ENCODE measurements at regions not wholly inside any gene's neighbourhood (a gene's known extent, or its start where the extent isn't known, plus 50 kb on each side); places are given as distances from the start of the nearest gene placed in this dataset.
"Not testable (repeated sequence)": the region's sequence is repeated elsewhere in the genome, so short reads cannot be mapped to it uniquely, and the experiment has no call there.

DNA sequence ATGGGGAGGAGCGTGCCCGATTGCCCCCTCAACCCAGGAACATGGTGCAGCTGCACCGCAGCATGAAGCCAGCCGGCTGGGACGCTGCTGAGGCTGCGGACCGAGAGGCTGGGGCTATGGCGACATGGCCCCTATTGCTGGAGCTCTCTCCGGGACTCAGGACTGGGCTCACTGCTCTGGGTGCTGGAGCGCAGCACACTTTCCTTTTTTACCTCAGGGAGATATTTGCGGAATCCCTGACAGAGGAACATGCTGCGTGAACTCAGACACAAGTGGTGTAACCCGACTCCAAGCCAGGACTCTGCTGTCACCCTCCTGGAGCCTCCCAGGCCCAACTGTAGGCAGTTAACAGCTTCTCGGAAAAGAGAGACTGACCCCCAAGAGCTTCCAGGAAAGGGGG, 137.2 kb upstream of the NBPF9 start:
- H3K4me3 ChIP-seq; H3K27me3 ChIP-seq; H3K36me3 ChIP-seq; intact Hi-C loops (cut with DNase I; ENCODE audit: low total_unique reads); H3K27ac ChIP-seq; DNase-seq (ENCODE audit: low spot score in 2 of 2); H3K9me3 ChIP-seq; H3K4me1 ChIP-seq: not testable (repeated sequence)

- H3K4me1 ChIP-seq; H3K36me3 ChIP-seq; H3K9me3 ChIP-seq; intact Hi-C loops (cut with DNase I; ENCODE audit: low total_unique reads); DNase-seq (ENCODE audit: low spot score in 2 of 2); H3K27ac ChIP-seq; H3K27me3 ChIP-seq; H3K4me3 ChIP-seq: not testable (repeated sequence)
Measured at GRCh38 chr1:149241272-149241671, 137.9 kb upstream of the NBPF9 start.

DNA sequence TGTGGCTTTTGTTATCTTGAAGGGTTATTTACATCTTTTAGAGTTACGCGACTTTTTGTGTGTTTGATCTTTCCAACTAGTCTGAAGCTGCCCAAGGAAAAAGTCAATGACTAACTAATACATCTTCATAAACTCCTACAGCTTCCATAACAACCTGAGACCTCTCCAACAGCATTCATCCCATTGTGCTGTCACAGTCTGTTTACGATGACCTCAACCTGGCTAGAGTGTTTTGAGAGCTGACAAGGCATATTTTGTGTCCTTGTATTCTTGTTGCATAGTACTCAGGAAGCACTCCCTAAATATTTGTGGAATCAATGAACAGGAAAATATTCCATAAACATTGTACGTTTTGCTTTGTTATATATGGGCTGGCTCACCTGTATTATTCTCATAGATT, 140.2 kb upstream of the NBPF9 start:
- H3K27me3 ChIP-seq; H3K9me3 ChIP-seq; H3K36me3 ChIP-seq; DNase-seq (ENCODE audit: low spot score in 2 of 2); intact Hi-C loops (cut with DNase I; ENCODE audit: low total_unique reads); H3K27ac ChIP-seq; H3K4me1 ChIP-seq; H3K4me3 ChIP-seq: not testable (repeated sequence)

DNA sequence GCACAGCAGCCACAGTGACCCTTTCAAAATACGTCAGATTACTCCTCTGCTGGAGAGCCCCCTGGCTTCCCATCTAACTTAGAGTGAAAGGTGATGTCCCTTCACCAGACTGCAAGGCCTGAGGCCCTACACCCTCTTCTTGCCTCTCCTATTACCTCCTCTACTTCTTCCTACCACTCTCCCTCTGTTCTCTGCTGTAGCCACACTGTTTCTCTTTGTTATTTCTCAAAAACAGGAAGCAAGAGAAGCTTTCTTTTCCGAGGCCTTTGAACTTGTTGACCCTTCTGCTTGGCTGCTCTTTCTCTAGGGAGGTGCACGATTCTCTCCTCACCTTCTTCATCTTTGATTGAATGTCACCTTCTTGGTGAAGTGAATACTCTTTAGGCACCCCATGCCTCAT, 141.3 kb upstream of the NBPF9 start:
- H3K27me3 ChIP-seq; H3K27ac ChIP-seq; H3K9me3 ChIP-seq; H3K36me3 ChIP-seq; intact Hi-C loops (cut with DNase I; ENCODE audit: low total_unique reads); H3K4me1 ChIP-seq; DNase-seq (ENCODE audit: low spot score in 2 of 2); H3K4me3 ChIP-seq: not testable (repeated sequence)

DNA sequence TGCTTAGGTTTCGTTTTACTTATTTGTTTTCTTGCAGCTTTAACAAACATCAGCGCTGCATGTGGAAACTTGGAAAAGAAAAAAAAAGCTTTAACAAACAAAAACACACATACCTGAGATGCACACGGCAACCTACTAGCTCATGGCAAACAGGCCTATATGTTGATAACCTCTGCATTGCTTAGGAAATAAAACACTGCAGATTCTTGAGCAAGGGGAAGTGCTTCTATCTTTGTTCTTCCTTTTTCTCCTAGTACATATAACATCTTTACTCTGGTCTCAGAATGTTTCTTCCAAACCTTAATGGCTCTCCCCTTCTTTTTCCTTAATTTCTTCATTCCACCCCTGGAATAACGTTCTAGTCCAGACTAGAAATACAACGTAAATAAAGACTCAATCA, 142.9 kb upstream of the NBPF9 start:
- intact Hi-C loops (cut with DNase I; ENCODE audit: low total_unique reads); H3K27ac ChIP-seq; H3K27me3 ChIP-seq; H3K4me1 ChIP-seq; DNase-seq (ENCODE audit: low spot score in 2 of 2); H3K4me3 ChIP-seq; H3K9me3 ChIP-seq; H3K36me3 ChIP-seq: not testable (repeated sequence)

DNA sequence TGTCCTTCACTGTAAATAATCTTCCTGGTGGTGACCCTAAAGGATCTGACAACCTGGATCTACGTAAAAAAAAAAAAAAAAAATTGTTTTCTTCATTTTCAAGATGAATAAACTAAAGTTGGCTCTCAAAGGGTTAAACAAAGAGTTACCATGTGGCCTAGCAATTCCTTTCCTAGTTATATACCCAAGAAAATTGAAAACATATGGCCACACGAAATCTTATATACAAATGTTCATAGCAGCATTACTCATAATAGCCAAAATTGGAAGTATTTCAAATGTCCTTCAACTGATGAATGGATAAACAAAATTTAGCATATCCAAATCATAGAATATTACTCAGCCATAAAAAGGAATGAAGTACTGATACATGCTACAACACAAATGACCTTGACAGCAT, 145.3 kb upstream of the NBPF9 start:
- DNase-seq (ENCODE audit: low spot score in 2 of 2); H3K27me3 ChIP-seq; H3K9me3 ChIP-seq; H3K4me1 ChIP-seq; H3K27ac ChIP-seq; H3K36me3 ChIP-seq; H3K4me3 ChIP-seq; intact Hi-C loops (cut with DNase I; ENCODE audit: low total_unique reads): not testable (repeated sequence)

GRCh38 chr1:149249850-149250467, 146.6 kb upstream of the NBPF9 start:
- H3K9me3 ChIP-seq; H3K27ac ChIP-seq; H3K27me3 ChIP-seq; H3K36me3 ChIP-seq; H3K4me3 ChIP-seq; H3K4me1 ChIP-seq; intact Hi-C loops (cut with DNase I; ENCODE audit: low total_unique reads); DNase-seq (ENCODE audit: low spot score in 2 of 2): not testable (repeated sequence)

GRCh38 chr1:149254894-149255847, 151.8 kb upstream of the NBPF9 start:
- H3K27ac ChIP-seq; H3K4me1 ChIP-seq; H3K4me3 ChIP-seq; DNase-seq (ENCODE audit: low spot score in 2 of 2); intact Hi-C loops (cut with DNase I; ENCODE audit: low total_unique reads); H3K9me3 ChIP-seq; H3K27me3 ChIP-seq; H3K36me3 ChIP-seq: not testable (repeated sequence)

DNA sequence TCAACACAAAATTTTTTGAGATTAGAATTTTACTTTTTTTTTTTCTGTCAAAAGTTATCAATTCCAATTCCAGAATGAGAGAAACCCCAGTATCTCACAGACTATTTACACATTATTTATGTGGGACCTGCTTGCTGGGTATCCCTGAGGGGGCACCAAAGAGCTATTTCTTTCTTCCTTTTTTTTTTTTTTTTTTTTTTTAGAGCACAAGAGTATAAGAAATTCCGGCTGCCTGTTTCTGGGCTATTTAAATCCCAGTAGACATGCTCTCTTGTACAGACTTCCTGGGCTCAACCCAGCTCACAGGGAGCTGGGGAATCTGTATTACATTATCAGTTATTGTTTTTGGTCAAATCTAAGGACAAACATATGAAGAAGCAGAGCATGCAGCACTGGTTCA, 156.9 kb upstream of the NBPF9 start:
- H3K4me3 ChIP-seq; DNase-seq (ENCODE audit: low spot score in 2 of 2); H3K27ac ChIP-seq; H3K36me3 ChIP-seq; intact Hi-C loops (cut with DNase I; ENCODE audit: low total_unique reads); H3K9me3 ChIP-seq; H3K4me1 ChIP-seq; H3K27me3 ChIP-seq: not testable (repeated sequence)

DNA sequence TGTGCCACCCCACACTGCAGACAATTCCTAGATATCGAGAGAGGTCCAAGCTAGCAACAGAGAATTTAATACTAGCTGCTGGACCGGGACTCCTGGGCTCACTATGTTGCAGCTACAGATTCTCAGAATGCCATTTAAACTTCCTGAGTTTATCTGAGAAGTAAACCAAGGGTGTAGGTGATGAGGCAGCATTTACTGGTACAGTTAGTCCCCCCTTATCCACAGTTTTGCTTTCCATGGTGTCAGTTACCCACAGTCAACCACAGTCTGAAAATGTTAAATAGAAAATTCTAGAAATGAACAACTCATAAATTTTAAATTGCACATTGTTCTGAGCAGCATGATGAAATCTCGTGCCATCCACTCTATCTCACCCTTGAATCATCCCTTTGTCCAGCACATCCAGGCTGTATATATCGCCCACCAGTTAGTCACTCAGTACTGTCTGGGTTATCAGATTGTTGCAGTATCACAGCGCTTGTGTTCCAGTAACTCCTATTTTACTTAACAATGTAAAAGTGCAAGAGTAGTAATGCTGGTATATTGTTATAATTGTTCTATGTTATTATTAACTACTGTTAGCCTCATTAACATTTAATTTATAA, 157.5 kb upstream of the NBPF9 start:
- DNase-seq (ENCODE audit: low spot score in 2 of 2); H3K27ac ChIP-seq; H3K27me3 ChIP-seq; H3K4me1 ChIP-seq; H3K4me3 ChIP-seq; H3K9me3 ChIP-seq; intact Hi-C loops (cut with DNase I; ENCODE audit: low total_unique reads); H3K36me3 ChIP-seq: not testable (repeated sequence)

DNA sequence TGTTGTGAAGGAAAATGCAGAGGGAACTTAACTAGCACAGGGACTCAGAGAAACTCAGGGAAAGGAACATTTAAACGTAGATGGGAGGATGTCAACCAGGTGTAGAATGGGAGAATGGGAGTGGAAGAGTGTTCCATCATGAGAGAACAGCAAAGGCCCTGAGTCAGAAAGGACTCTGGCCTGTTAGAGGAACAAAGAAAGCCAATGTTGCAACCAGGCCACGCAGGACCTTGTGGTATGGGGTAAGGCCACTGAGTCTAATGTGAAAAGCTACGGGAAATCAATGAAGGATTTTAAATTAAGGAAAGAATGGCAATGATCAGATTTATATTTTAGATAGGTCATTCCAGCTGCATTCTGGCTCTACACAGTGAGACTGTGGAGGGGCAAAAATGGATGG, 163.9 kb upstream of the NBPF9 start:
- H3K4me3 ChIP-seq; H3K27me3 ChIP-seq; H3K4me1 ChIP-seq; H3K27ac ChIP-seq; intact Hi-C loops (cut with DNase I; ENCODE audit: low total_unique reads); H3K9me3 ChIP-seq; DNase-seq (ENCODE audit: low spot score in 2 of 2); H3K36me3 ChIP-seq: not testable (repeated sequence)

- H3K27ac ChIP-seq; H3K36me3 ChIP-seq; H3K27me3 ChIP-seq; H3K4me3 ChIP-seq; H3K4me1 ChIP-seq; intact Hi-C loops (cut with DNase I; ENCODE audit: low total_unique reads); H3K9me3 ChIP-seq; DNase-seq (ENCODE audit: low spot score in 2 of 2): not testable (repeated sequence)
Measured at GRCh38 chr1:149269001-149269702, 165.8 kb upstream of the NBPF9 start.

GRCh38 chr1:149269833-149270232, 166.5 kb upstream of the NBPF9 start:
- H3K27ac ChIP-seq; H3K36me3 ChIP-seq; H3K9me3 ChIP-seq; H3K4me3 ChIP-seq; H3K27me3 ChIP-seq; H3K4me1 ChIP-seq; intact Hi-C loops (cut with DNase I; ENCODE audit: low total_unique reads); DNase-seq (ENCODE audit: low spot score in 2 of 2): not testable (repeated sequence)

Measured in breast epithelium (tissue), 4 donors.